WERI-Rb-1 (cell line): ENCODE measurements at regions not wholly inside any gene's neighbourhood (a gene's known extent, or its start where the extent isn't known, plus 50 kb on each side); places are given as distances from the start of the nearest gene placed in this dataset.

Experiments
- DNase-seq: peaks from one replicate; pipeline ENCODE4 v3.0.0-alpha.2; 2020
- H3K27ac ChIP-seq: fragments of 250-450 bp; sonication (Bioruptor Pico); 2 replicates; pipeline ENCODE4 v1.5.1; 2020; ENCODE audit warnings: mild to moderate bottlenecking, moderate library complexity
- H3K27me3 ChIP-seq: fragments of 250-450 bp; sonication (Bioruptor Pico); 2 replicates; pipeline ENCODE4 v1.5.1; 2021; ENCODE audit warnings: mild to moderate bottlenecking, low read depth, moderate library complexity; ENCODE audit not compliant: insufficient read depth, severe bottlenecking
- H3K36me3 ChIP-seq: fragments of 250-450 bp; sonication (Bioruptor Pico); 2 replicates; pipeline ENCODE4 v1.5.1; 2020; ENCODE audit warnings: mild to moderate bottlenecking, moderate library complexity
- H3K4me3 ChIP-seq: 2 replicates; pipeline ENCODE4 v1.5.1; 2011; ENCODE audit warnings: low read depth, mild to moderate bottlenecking, control low read depth, low read length
- H3K9me3 ChIP-seq: fragments of 250-450 bp; sonication (Bioruptor Pico); 2 replicates; pipeline ENCODE4 v1.5.1; 2021; ENCODE audit warnings: mild to moderate bottlenecking, moderate library complexity; ENCODE audit not compliant: severe bottlenecking
- CTCF ChIP-seq: IDR thresholded peaks from 2 replicates; pipeline ENCODE4 v1.5.1; 2011; ENCODE audit warnings: low read depth, mild to moderate bottlenecking, control low read depth, inconsistent platforms, low read length

GRCh38 chr2:14752295-14752694 lies 119.8 kb downstream of the LRATD1 start:
- Histone ChIP-seq H3K4me3 (no peak overlapping the region), H3K36me3 (no peaks in the 10 kb centered on the region), H3K27me3 (no peaks in the 10 kb centered on the region), H3K9me3 (no peaks in the 10 kb centered on the region), H3K27ac (no peak overlapping the region)
- no peak for DNase-seq
- TF ChIP-seq CTCF, result no peak

- TF ChIP-seq CTCF, result no peak
- no peaks in the 10 kb centered on the region for H3K9me3 ChIP-seq
- H3K36me3 ChIP-seq, result no peaks in the 10 kb centered on the region
- H3K27me3 ChIP-seq, result no peaks in the 10 kb centered on the region
- DNase-seq, result no peak
- no peak overlapping the region for H3K4me3 ChIP-seq
- H3K27ac ChIP-seq, result no peak overlapping the region
These were observed 123.6 kb downstream of the LRATD1 start for GRCh38 chr2:14756122-14756541.

GRCh38 chr2:14756981-14757657 lies 124.6 kb downstream of the LRATD1 start:
- Histone ChIP-seq H3K27me3 (no peaks in the 10 kb centered on the region), H3K36me3 (no peaks in the 10 kb centered on the region), H3K9me3 (no peaks in the 10 kb centered on the region), H3K4me3 (no peak overlapping the region), H3K27ac (no peak overlapping the region)
- no peak for TF ChIP-seq CTCF
- DNase-seq, result no peak

- no peak overlapping the region for H3K27ac ChIP-seq
- no peak overlapping the region for H3K4me3 ChIP-seq
These were observed 126.6 kb downstream of the LRATD1 start for GRCh38 chr2:14759082-14759481.

GRCh38 chr2:14760169-14760568 lies 127.7 kb downstream of the LRATD1 start:
- Histone ChIP-seq H3K9me3 (no peaks in the 10 kb centered on the region), H3K4me3 (no peak overlapping the region), H3K27ac (no peak overlapping the region; the same call in 1 of the 2 replicates), H3K27me3 (no peaks in the 10 kb centered on the region), H3K36me3 (no peaks in the 10 kb centered on the region)
- DNase-seq, result no peak
- TF ChIP-seq CTCF, result no peak

More at GRCh38 chr2:14759082-14759481, 126.6 kb downstream of the LRATD1 start:
- no peak for TF ChIP-seq CTCF
- H3K27me3 ChIP-seq, result no peaks in the 10 kb centered on the region
- no peaks in the 10 kb centered on the region for H3K36me3 ChIP-seq
- DNase-seq, result no peak
- H3K9me3 ChIP-seq, result no peaks in the 10 kb centered on the region

GRCh38 chr2:14761118-14761517 lies 128.6 kb downstream of the LRATD1 start:
- Histone ChIP-seq H3K9me3 (no peaks in the 10 kb centered on the region), H3K4me3 (no peak overlapping the region), H3K27ac (no peak overlapping the region), H3K27me3 (no peaks in the 10 kb centered on the region), H3K36me3 (no peaks in the 10 kb centered on the region)
- TF ChIP-seq CTCF, result no peak
- peak; percentile 40 for DNase-seq
